Suprapubic skin (tissue), 4 donors: ENCODE measurements at regions not wholly inside any gene's neighbourhood (a gene's known extent, or its start where the extent isn't known, plus 50 kb on each side); places are given as distances from the start of the nearest gene placed in this dataset.

ENCODE experiments used
- CTCF ChIP-seq, 2 donors: fragments of 200-600 bp in 1 of 2; fragments of 450-650 bp in 1 of 2; sonication (generic) in 1 of 2; IDR thresholded peaks; one replicate each; pipeline ENCODE4 v1.5.1; 2016 to 2019; ENCODE audit warnings: antibody characterized with exemption in 2 of 2, mild to moderate bottlenecking in 1 of 2, moderate library complexity in 1 of 2
- POLR2A ChIP-seq, 2 donors: fragments of 450-650 bp; IDR thresholded peaks; one replicate each; pipeline ENCODE4 v1.6.1; 2017; ENCODE audit warnings: antibody characterized with exemption in 2 of 2, mild to moderate bottlenecking in 2 of 2, moderate library complexity in 2 of 2
- POLR2AphosphoS5 ChIP-seq, 3 donors: sonication (generic); formaldehyde crosslinking; IDR thresholded peaks; one replicate each; pipeline ENCODE4 v1.6.1; 2017; ENCODE audit warnings: antibody characterized with exemption in 3 of 3

- TF ChIP-seq CTCF (IDR thresholded peaks at IDR 0.05) (no peak), POLR2AphosphoS5 (IDR thresholded peaks at IDR 0.05) (no peak), POLR2A (IDR thresholded peaks at IDR 0.05) (no peak)
These were observed 243.9 kb downstream of the TLE1 start for GRCh38 chr9:81445331-81445921.
